ENCODE measurements at regions not wholly inside any gene's neighbourhood (a gene's known extent, or its start where the extent isn't known, plus 50 kb on each side); places are given as distances from the start of the nearest gene placed in this dataset.
"Not testable (repeated sequence)": the region's sequence is repeated elsewhere in the genome, so short reads cannot be mapped to it uniquely, and the experiment has no call there.

DNA sequence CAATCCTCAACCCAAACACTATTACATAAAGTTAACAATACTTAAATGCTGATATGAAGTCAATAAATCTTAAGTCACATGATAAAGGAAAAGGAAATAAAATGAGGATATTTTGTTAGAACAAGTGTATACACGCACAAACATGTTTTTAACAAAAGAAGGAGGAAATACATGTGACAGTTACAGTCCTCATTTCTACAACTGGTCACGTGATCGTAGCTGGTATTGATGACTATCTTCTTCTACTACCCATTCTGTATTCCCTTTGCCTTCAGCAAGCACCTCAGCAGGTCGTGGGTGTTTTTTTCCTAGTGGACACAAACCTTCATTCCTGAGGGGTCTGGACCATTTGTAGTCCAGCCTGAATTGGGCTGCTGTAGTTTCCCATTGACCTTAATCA lies 610.8 kb downstream of the XPNPEP1 start:
- H3K9me3 ChIP-seq (ENCODE audit: control insufficient read depth, insufficient read depth, low read length); H3K4me3 ChIP-seq (ENCODE audit: low read depth, low read length); H3K9ac ChIP-seq (ENCODE audit: low read depth, low read length); H3K36me3 ChIP-seq (ENCODE audit: control insufficient read depth, insufficient read depth, low read length); H3K27me3 ChIP-seq (ENCODE audit: control insufficient read depth, insufficient read depth, low read length); H3K4me1 ChIP-seq (ENCODE audit: control insufficient read depth, insufficient read depth, low read length): not testable (repeated sequence)

DNA sequence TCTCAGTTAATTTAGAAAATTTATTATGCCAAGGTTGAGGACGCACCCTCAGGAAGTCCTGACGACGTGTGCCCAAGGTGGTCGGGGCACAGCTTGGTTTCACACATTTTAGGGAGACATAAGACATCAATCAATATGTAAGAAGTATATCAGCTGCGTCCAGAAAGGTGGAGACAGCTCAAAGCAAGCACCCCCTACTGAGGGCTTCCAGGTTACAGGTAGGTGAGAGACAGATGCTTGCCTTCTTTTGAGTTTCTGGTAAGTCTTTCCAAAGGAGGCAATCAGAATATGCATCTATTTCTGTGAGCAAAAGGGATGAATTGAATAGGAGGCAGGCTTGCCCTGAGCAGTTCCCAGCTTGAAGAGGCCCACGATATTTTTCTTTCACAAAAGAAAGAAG lies 614.3 kb downstream of the XPNPEP1 start:
- no peaks in the 10 kb centered on the region for H3K4me1 ChIP-seq (ENCODE audit: control insufficient read depth, insufficient read depth, low read length)
- no peaks in the 10 kb centered on the region for H3K27me3 ChIP-seq (ENCODE audit: control insufficient read depth, insufficient read depth, low read length)

DNA sequence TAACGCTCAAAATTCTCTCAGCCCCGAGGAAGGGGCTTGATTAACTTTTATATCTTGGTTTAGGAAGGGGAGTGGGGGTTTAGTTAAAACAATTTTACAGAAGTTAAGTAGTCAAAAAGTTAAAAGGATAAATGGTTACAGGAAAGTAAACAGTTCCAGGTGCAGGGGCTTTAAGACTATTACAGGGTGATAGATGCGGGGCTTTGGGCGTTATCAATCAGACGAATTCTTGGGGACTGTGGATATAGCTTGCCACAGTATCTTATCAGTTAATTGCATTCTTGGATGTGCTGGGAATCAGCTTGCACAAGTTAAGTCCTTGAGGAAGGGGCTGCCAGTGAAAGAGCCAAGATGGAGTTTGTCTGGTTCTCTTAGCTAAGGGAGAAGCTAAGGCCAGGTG lies 616.2 kb downstream of the XPNPEP1 start:
- H3K9me3 ChIP-seq (ENCODE audit: control insufficient read depth, insufficient read depth, low read length); H3K4me3 ChIP-seq (ENCODE audit: low read depth, low read length); H3K4me1 ChIP-seq (ENCODE audit: control insufficient read depth, insufficient read depth, low read length); H3K36me3 ChIP-seq (ENCODE audit: control insufficient read depth, insufficient read depth, low read length); H3K9ac ChIP-seq (ENCODE audit: low read depth, low read length); H3K27me3 ChIP-seq (ENCODE audit: control insufficient read depth, insufficient read depth, low read length): not testable (repeated sequence)

More for the DNA sequence above, 614.3 kb downstream of the XPNPEP1 start:
- Histone ChIP-seq H3K36me3 (ENCODE audit: control insufficient read depth, insufficient read depth, low read length) (no peaks in the 10 kb centered on the region), H3K4me3 (ENCODE audit: low read depth, low read length) (no peak overlapping the region), H3K9ac (ENCODE audit: low read depth, low read length) (no peak overlapping the region), H3K9me3 (ENCODE audit: control insufficient read depth, insufficient read depth, low read length) (no peaks in the 10 kb centered on the region)

DNA sequence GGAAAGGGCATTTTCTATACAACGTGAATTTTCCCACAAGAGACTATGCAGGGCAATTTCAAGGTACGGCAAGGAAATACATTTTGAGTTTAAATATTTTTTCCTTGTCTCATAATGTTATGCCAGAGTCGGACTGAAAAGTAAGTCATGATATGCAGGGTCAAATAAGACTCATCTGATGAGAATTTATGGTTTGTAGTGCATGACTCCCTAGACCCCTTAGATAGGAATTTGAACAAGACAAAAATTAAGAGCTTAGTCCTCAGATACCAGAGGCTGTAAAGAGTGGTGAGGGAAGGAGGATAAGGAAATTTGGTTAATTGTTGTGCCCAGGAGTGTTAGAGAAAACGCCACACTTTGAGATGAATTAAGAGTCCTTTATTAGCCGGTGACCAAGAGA lies 616.6 kb downstream of the XPNPEP1 start:
- Histone ChIP-seq H3K4me3 (ENCODE audit: low read depth, low read length) (no peak overlapping the region), H3K9ac (ENCODE audit: low read depth, low read length) (no peak overlapping the region), H3K27me3 (ENCODE audit: control insufficient read depth, insufficient read depth, low read length) (no peaks in the 10 kb centered on the region), H3K36me3 (ENCODE audit: control insufficient read depth, insufficient read depth, low read length) (no peaks in the 10 kb centered on the region), H3K4me1 (ENCODE audit: control insufficient read depth, insufficient read depth, low read length) (no peaks in the 10 kb centered on the region), H3K9me3 (ENCODE audit: control insufficient read depth, insufficient read depth, low read length) (no peaks in the 10 kb centered on the region)

DNA sequence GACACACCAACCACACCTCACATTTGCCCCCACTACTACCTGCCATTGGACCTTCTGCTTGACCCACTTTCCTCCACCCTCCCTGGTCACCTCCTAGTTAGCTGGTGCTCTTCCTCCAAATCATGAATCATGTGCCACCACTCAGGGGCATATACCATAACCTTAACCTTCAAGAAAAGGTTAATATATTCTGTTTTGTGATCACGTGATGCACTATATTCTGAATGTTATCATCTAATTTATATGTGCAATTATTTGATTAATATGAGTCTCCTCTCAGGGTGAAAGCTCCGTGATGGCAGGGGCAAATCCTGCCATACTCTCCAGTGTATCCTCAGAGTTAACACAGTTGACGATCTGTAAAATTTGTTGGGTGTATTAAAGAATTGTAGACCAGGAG lies 635.5 kb downstream of the XPNPEP1 start:
- H3K9ac ChIP-seq (ENCODE audit: low read depth, low read length) = no peak overlapping the region
- no peaks in the 10 kb centered on the region for H3K9me3 ChIP-seq (ENCODE audit: control insufficient read depth, insufficient read depth, low read length)
- no peak overlapping the region for H3K4me3 ChIP-seq (ENCODE audit: low read depth, low read length)
- no peaks in the 10 kb centered on the region for H3K36me3 ChIP-seq (ENCODE audit: control insufficient read depth, insufficient read depth, low read length)
- H3K27me3 ChIP-seq (ENCODE audit: control insufficient read depth, insufficient read depth, low read length) = no peaks in the 10 kb centered on the region
- H3K4me1 ChIP-seq (ENCODE audit: control insufficient read depth, insufficient read depth, low read length) = no peaks in the 10 kb centered on the region

DNA sequence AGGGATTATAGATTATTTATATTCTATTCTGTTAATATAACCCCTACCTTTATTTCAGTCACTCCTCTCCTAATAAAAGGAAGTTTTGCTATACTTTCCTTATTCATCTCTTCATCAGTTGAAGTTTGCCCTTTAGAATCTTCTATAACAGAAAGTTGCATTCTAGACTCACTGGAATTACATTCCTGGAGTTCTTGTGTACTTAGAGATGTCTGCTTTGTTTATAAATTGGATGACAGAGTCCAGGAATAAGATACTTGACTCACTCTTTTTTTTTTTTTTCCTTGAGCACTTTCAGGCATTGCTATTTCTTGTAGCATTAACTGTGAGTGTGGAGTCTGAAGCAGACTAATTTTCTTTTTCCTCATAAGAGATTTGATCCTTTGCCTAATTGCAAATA lies 640.8 kb downstream of the XPNPEP1 start:
- H3K9me3 ChIP-seq (ENCODE audit: control insufficient read depth, insufficient read depth, low read length) = no peaks in the 10 kb centered on the region
- H3K27me3 ChIP-seq (ENCODE audit: control insufficient read depth, insufficient read depth, low read length) = no peaks in the 10 kb centered on the region
- H3K4me1 ChIP-seq (ENCODE audit: control insufficient read depth, insufficient read depth, low read length) = no peaks in the 10 kb centered on the region
- H3K4me3 ChIP-seq (ENCODE audit: low read depth, low read length) = no peak overlapping the region
- no peak overlapping the region for H3K9ac ChIP-seq (ENCODE audit: low read depth, low read length)
- H3K36me3 ChIP-seq (ENCODE audit: control insufficient read depth, insufficient read depth, low read length) = no peaks in the 10 kb centered on the region

DNA sequence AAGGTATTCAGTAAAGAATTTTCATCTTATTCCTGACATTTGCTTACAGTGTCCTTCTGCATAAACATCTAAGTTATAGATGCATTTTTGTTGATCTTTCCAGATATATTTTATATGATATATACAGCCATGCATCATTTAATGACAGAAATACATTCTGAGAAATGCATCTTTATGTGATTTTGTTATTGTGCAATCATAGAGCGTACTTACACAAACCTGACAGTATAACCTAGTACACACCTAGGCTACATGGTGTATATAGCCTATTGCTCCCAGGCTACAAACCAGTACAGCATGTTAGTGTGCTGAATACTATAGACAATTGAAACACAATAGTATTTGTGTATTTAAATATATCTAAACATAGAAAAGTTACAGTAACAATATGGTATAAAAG lies 642.0 kb downstream of the XPNPEP1 start:
- no peaks in the 10 kb centered on the region for H3K27me3 ChIP-seq (ENCODE audit: control insufficient read depth, insufficient read depth, low read length)
- H3K9ac ChIP-seq (ENCODE audit: low read depth, low read length) = no peak overlapping the region

DNA sequence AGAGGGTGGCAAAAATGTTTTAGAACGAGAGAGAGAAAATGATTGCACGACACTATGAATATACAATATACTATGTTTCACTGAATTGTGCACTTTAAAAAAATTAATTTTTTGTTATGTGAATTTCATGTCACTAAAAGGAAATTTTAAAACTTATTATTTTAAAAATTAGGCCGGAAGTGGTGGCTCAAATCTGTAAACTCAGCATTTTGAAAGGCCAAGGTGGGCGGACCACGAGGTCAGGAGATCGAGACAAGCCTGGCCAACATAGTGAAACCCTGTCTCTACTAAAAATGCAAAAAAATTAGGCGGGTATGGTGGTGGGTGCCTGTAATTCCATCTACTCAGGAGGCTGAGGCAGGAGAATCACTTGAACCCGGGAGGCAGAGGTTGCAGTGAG lies 642.5 kb downstream of the XPNPEP1 start:
- Histone ChIP-seq H3K27me3 (ENCODE audit: control insufficient read depth, insufficient read depth, low read length) (no peaks in the 10 kb centered on the region), H3K9me3 (ENCODE audit: control insufficient read depth, insufficient read depth, low read length) (no peaks in the 10 kb centered on the region), H3K9ac (ENCODE audit: low read depth, low read length) (no peak overlapping the region), H3K4me1 (ENCODE audit: control insufficient read depth, insufficient read depth, low read length) (no peaks in the 10 kb centered on the region), H3K4me3 (ENCODE audit: low read depth, low read length) (no peak overlapping the region), H3K36me3 (ENCODE audit: control insufficient read depth, insufficient read depth, low read length) (no peaks in the 10 kb centered on the region)

More for the DNA sequence above, 642.0 kb downstream of the XPNPEP1 start:
- Histone ChIP-seq H3K4me1 (ENCODE audit: control insufficient read depth, insufficient read depth, low read length) (no peaks in the 10 kb centered on the region), H3K36me3 (ENCODE audit: control insufficient read depth, insufficient read depth, low read length) (no peaks in the 10 kb centered on the region), H3K9me3 (ENCODE audit: control insufficient read depth, insufficient read depth, low read length) (no peaks in the 10 kb centered on the region), H3K4me3 (ENCODE audit: low read depth, low read length) (no peak overlapping the region)

DNA sequence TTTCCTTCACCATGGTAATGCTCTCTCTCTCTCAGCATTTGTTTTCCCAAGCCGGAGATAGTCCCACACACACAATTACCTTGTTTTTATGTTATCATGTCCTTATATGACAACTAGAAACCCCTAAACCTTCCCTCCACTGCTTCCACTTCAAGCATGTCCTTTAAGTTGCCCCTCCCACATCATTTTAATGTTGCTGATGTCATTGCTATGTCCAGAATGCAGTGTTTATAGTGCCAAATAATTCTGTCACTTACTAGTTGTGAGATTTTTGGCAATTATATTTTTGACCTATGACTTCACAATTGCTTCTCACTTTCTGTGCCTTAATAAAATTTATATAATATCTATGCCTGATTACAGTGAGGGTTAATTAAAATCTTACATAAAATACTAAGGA lies 645.9 kb downstream of the XPNPEP1 start:
- no peaks in the 10 kb centered on the region for H3K36me3 ChIP-seq (ENCODE audit: control insufficient read depth, insufficient read depth, low read length)
- peaks cover 5% of the 10 kb centered on the region for H3K4me1 ChIP-seq (ENCODE audit: control insufficient read depth, insufficient read depth, low read length)
- no peak overlapping the region for H3K4me3 ChIP-seq (ENCODE audit: low read depth, low read length)
- no peak overlapping the region for H3K9ac ChIP-seq (ENCODE audit: low read depth, low read length)
- H3K9me3 ChIP-seq (ENCODE audit: control insufficient read depth, insufficient read depth, low read length) = no peaks in the 10 kb centered on the region
- H3K27me3 ChIP-seq (ENCODE audit: control insufficient read depth, insufficient read depth, low read length) = no peaks in the 10 kb centered on the region

DNA sequence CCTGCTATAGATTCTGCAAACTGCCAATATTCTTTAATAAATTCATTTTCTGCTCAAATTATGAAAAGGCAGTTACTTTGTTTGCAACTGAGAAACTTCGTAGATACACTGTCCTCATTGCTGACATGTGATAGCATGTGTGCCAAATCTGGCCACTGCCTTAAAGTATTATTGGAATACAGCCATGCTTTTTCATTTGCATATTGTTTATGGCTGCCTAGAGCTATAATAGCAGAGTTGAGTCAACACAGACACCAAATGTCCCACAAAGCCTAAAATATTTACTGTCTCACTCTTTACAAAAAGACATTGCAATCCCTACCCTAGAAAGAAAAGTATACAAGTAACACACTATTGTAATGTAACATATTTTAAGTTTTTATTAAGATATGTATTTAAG lies 647.4 kb downstream of the XPNPEP1 start:
- Histone ChIP-seq H3K9ac (ENCODE audit: low read depth, low read length) (no peak overlapping the region), H3K9me3 (ENCODE audit: control insufficient read depth, insufficient read depth, low read length) (no peaks in the 10 kb centered on the region), H3K4me3 (ENCODE audit: low read depth, low read length) (no peak overlapping the region), H3K4me1 (ENCODE audit: control insufficient read depth, insufficient read depth, low read length) (peaks cover 5% of the 10 kb centered on the region), H3K27me3 (ENCODE audit: control insufficient read depth, insufficient read depth, low read length) (no peaks in the 10 kb centered on the region), H3K36me3 (ENCODE audit: control insufficient read depth, insufficient read depth, low read length) (no peaks in the 10 kb centered on the region)

DNA sequence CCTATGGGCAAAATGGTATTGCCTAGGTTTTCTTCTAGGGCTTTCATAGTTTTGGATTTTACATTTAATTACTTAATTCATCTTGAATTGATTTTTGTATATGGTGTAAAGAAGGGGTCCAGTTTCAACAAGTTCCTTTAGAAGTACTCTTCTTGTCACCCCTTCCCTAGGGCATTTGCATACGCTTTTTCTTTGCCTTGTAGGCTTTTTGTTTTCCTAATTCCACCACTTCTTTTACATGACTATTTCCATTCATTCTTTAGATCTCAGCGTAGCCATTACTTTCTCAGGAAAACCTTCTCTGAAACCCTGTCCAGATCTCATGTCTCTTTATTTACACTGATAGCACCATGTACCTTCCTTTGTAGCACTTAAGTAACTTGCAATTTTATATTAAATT lies 648.6 kb downstream of the XPNPEP1 start:
- Histone ChIP-seq H3K27me3 (ENCODE audit: control insufficient read depth, insufficient read depth, low read length) (no peaks in the 10 kb centered on the region), H3K4me3 (ENCODE audit: low read depth, low read length) (no peak overlapping the region), H3K9me3 (ENCODE audit: control insufficient read depth, insufficient read depth, low read length) (no peaks in the 10 kb centered on the region), H3K4me1 (ENCODE audit: control insufficient read depth, insufficient read depth, low read length) (peaks cover 5% of the 10 kb centered on the region), H3K36me3 (ENCODE audit: control insufficient read depth, insufficient read depth, low read length) (no peaks in the 10 kb centered on the region), H3K9ac (ENCODE audit: low read depth, low read length) (no peak overlapping the region)

DNA sequence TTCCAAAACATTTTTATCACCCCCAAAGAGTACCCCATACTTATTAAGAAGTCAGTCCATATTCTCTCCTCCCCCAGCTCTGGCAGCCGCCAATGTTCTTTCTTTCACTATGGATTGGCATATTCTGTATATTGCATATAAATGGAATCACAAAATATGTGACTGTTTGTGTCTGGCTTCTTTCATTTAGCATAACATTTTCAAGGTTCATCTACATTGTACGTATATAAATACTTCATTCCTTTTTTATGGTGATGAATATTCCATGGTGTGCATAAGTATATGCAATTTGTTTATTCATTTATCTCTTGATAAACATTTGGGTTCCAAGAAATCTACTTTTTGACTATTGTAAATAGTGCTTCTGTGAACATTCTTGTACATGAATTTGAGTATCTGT lies 653.1 kb downstream of the XPNPEP1 start:
- no peaks in the 10 kb centered on the region for H3K36me3 ChIP-seq (ENCODE audit: control insufficient read depth, insufficient read depth, low read length)
- no peaks in the 10 kb centered on the region for H3K27me3 ChIP-seq (ENCODE audit: control insufficient read depth, insufficient read depth, low read length)
- no peak overlapping the region for H3K4me3 ChIP-seq (ENCODE audit: low read depth, low read length)
- H3K4me1 ChIP-seq (ENCODE audit: control insufficient read depth, insufficient read depth, low read length) = peaks cover 5% of the 10 kb centered on the region
- H3K9ac ChIP-seq (ENCODE audit: low read depth, low read length) = no peak overlapping the region
- H3K9me3 ChIP-seq (ENCODE audit: control insufficient read depth, insufficient read depth, low read length) = no peaks in the 10 kb centered on the region

DNA sequence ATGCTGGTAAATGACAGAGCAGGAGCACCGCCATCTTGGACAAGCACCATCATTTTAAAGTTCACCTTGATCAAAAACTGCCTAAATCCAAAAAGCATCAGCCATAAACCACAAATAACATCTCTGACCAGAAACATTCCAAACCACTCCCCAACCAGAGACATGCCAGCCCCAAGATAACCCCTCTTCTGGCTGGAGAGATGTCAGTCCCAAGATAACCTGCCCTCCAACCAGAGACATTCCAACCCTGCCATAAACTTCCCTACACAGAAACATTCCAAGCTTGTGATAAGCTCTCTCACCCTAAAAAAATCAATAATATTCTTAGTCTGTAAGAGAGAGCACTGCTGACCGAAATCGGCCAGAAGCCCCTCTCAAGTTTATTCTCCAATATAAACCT lies 659.3 kb downstream of the XPNPEP1 start:
- no peaks in the 10 kb centered on the region for H3K4me1 ChIP-seq (ENCODE audit: control insufficient read depth, insufficient read depth, low read length)
- no peak overlapping the region for H3K4me3 ChIP-seq (ENCODE audit: low read depth, low read length)
- no peaks in the 10 kb centered on the region for H3K27me3 ChIP-seq (ENCODE audit: control insufficient read depth, insufficient read depth, low read length)
- no peaks in the 10 kb centered on the region for H3K36me3 ChIP-seq (ENCODE audit: control insufficient read depth, insufficient read depth, low read length)
- peaks cover 13% of the 10 kb centered on the region for H3K9me3 ChIP-seq (ENCODE audit: control insufficient read depth, insufficient read depth, low read length)
- H3K9ac ChIP-seq (ENCODE audit: low read depth, low read length) = no peak overlapping the region

Data from iPS-15b (cell line).